Neural progenitor cell (in vitro differentiated cells): ENCODE measurements at regions not wholly inside any gene's neighbourhood (a gene's known extent, or its start where the extent isn't known, plus 50 kb on each side); places are given as distances from the start of the nearest gene placed in this dataset.
A peak's percentile ranks its signal among the peaks of the same experiment; 100 is the strongest.

Source experiments
- DNase-seq: peaks from one replicate; pipeline ENCODE4 v3.0.0-alpha.2; 2016; ENCODE audit warnings: low spot score
- H2AFZ ChIP-seq: fragments of 200-600 bp; sonication (generic); replicated peaks from 2 replicates; pipeline ENCODE4 v1.6.1; 2016; ENCODE audit warnings: antibody characterized with exemption
- H3F3A ChIP-seq: fragments of 200-600 bp; sonication (generic); 2 replicates; pipeline ENCODE4 v1.6.1; 2016; ENCODE audit warnings: antibody characterized with exemption, low read depth
- H3K27ac ChIP-seq: fragments of 200-600 bp; sonication (generic); 2 replicates; pipeline ENCODE4 v1.5.1; 2016; ENCODE audit warnings: mild to moderate bottlenecking
- H3K27me3 ChIP-seq: fragments of 200-600 bp; sonication (generic); 2 replicates; pipeline ENCODE4 v1.6.1; 2016; ENCODE audit warnings: mild to moderate bottlenecking, moderate library complexity
- H3K36me3 ChIP-seq: fragments of 200-600 bp; sonication (generic); 2 replicates; pipeline ENCODE4 v1.5.1; 2016
- H3K4me1 ChIP-seq: fragments of 200-600 bp; sonication (generic); 2 replicates; pipeline ENCODE4 v1.6.1; 2016; ENCODE audit warnings: mixed run types
- H3K4me2 ChIP-seq: fragments of 200-600 bp; sonication (generic); 2 replicates; pipeline ENCODE4 v1.6.1; 2016
- H3K4me3 ChIP-seq: fragments of 200-600 bp; sonication (generic); 2 replicates; pipeline ENCODE4 v1.5.1; 2016
- H3K79me2 ChIP-seq: fragments of 200-600 bp; sonication (generic); 2 replicates; pipeline ENCODE4 v1.6.1; 2016; ENCODE audit warnings: low read depth
- H3K9ac ChIP-seq: fragments of 200-600 bp; sonication (generic); 2 replicates; pipeline ENCODE4 v1.6.1; 2016
- H3K9me3 ChIP-seq: fragments of 200-600 bp; sonication (generic); 2 replicates; pipeline ENCODE4 v1.5.1; 2016; ENCODE audit warnings: low read depth
- H4K20me1 ChIP-seq: fragments of 200-600 bp; sonication (generic); 2 replicates; pipeline ENCODE4 v1.6.1; 2016; ENCODE audit warnings: low read depth
- H3K27ac Mint-ChIP-seq: 3 replicates; pipeline ENCODE4 v1.8.0; 2021; ENCODE audit warnings: mixed read lengths
- H3K27me3 Mint-ChIP-seq: 2 replicates; pipeline ENCODE4 v1.8.0; 2022; ENCODE audit warnings: low read depth, mild to moderate bottlenecking, inconsistent platforms, moderate library complexity, mixed read lengths; ENCODE audit not compliant: insufficient read depth
- H3K36me3 Mint-ChIP-seq: 3 replicates; pipeline ENCODE4 v1.8.0; 2021; ENCODE audit warnings: mixed read lengths
- H3K4me1 Mint-ChIP-seq: 3 replicates; pipeline ENCODE4 v1.8.0; 2021; ENCODE audit warnings: mixed read lengths
- H3K4me3 Mint-ChIP-seq: 3 replicates; pipeline ENCODE4 v1.8.0; 2021; ENCODE audit warnings: mild to moderate bottlenecking, moderate library complexity, mixed read lengths
- H3K9me3 Mint-ChIP-seq: 3 replicates; pipeline ENCODE4 v1.8.0; 2020; ENCODE audit warnings: mixed read lengths
- CTCF ChIP-seq: fragments of 200-600 bp; sonication (generic); IDR thresholded peaks from 2 replicates; pipeline ENCODE4 v1.5.1; 2017; ENCODE audit warnings: antibody characterized with exemption, mild to moderate bottlenecking
- EZH2 ChIP-seq: fragments of 200-600 bp; sonication (generic); IDR thresholded peaks from 2 replicates; pipeline ENCODE4 v1.6.1; 2017; ENCODE audit warnings: antibody characterized with exemption, mild to moderate bottlenecking, moderate library complexity
- EZH2phosphoT487 ChIP-seq: fragments of 200-600 bp; sonication (generic); IDR thresholded peaks from 2 replicates; pipeline ENCODE4 v1.6.1; 2017; ENCODE audit warnings: antibody characterized with exemption

GRCh38 chr6:26220145-26220970, 133.1 kb downstream of the HFE start:
- peak overlapping the region; percentile 59 for H3K27ac ChIP-seq
- H3K9me3 ChIP-seq = no peaks in the 10 kb centered on the region
- no peak for TF ChIP-seq EZH2phosphoT487
- TF ChIP-seq CTCF = no peak
- no peak for TF ChIP-seq EZH2
- H3K27me3 ChIP-seq = no peaks in the 10 kb centered on the region
- DNase-seq = no peak
- H3K4me3 ChIP-seq = no peak overlapping the region
- H4K20me1 ChIP-seq = peaks cover 14% of the 10 kb centered on the region
- no peak overlapping the region for H2AFZ ChIP-seq
- H3K36me3 ChIP-seq = no peaks in the 10 kb centered on the region
- H3F3A ChIP-seq = peaks cover 84% of the 10 kb centered on the region
- H3K36me3 Mint-ChIP-seq = no peaks in the 10 kb centered on the region
- peak overlapping the region; percentile 71 for H3K4me3 Mint-ChIP-seq
- H3K9me3 Mint-ChIP-seq = peaks cover 2% of the 10 kb centered on the region
- H3K4me2 ChIP-seq = no peak overlapping the region
- H3K9ac ChIP-seq = no peak overlapping the region
- peaks cover 13% of the 10 kb centered on the region for H3K79me2 ChIP-seq
- peaks cover 28% of the 10 kb centered on the region for H3K4me1 Mint-ChIP-seq
- no peaks in the 10 kb centered on the region for H3K27me3 Mint-ChIP-seq
- H3K27ac Mint-ChIP-seq = peak overlapping the region; percentile 91
- H3K4me1 ChIP-seq = peaks cover 17% of the 10 kb centered on the region

GRCh38 chr6:26221186-26221585, 134.0 kb downstream of the HFE start:
- H3K4me1 Mint-ChIP-seq = peaks cover 28% of the 10 kb centered on the region
- Histone ChIP-seq H4K20me1 (peaks cover 16% of the 10 kb centered on the region), H3K4me2 (no peak overlapping the region), H3K9me3 (no peaks in the 10 kb centered on the region), H3K79me2 (peaks cover 14% of the 10 kb centered on the region), H3K36me3 (no peaks in the 10 kb centered on the region), H3K27ac (peak overlapping the region; percentile 59), H3K27me3 (no peaks in the 10 kb centered on the region), H3K4me1 (peaks cover 17% of the 10 kb centered on the region), H3K4me3 (no peak overlapping the region), H3K9ac (no peak overlapping the region), H2AFZ (no peak overlapping the region), H3F3A (peaks cover 84% of the 10 kb centered on the region)
- no peak for DNase-seq
- peak overlapping the region; percentile 54 for H3K4me3 Mint-ChIP-seq
- no peaks in the 10 kb centered on the region for H3K36me3 Mint-ChIP-seq
- H3K27me3 Mint-ChIP-seq = no peaks in the 10 kb centered on the region
- H3K27ac Mint-ChIP-seq = no peak overlapping the region
- peaks cover 2% of the 10 kb centered on the region for H3K9me3 Mint-ChIP-seq
- no peak for TF ChIP-seq EZH2phosphoT487
- no peak for TF ChIP-seq CTCF
- no peak for TF ChIP-seq EZH2

- Mint-ChIP-seq H3K4me3 (no peak overlapping the region), H3K9me3 (peaks cover 2% of the 10 kb centered on the region), H3K36me3 (no peaks in the 10 kb centered on the region), H3K27ac (no peak overlapping the region), H3K4me1 (peaks cover 37% of the 10 kb centered on the region), H3K27me3 (no peaks in the 10 kb centered on the region)
- no peaks in the 10 kb centered on the region for H3K36me3 ChIP-seq
- no peak for TF ChIP-seq EZH2phosphoT487
- no peak for TF ChIP-seq EZH2
- TF ChIP-seq CTCF = no peak
- H4K20me1 ChIP-seq = peaks cover 10% of the 10 kb centered on the region
- H3K9ac ChIP-seq = no peak overlapping the region
- H3K27me3 ChIP-seq = no peaks in the 10 kb centered on the region
- peaks cover 82% of the 10 kb centered on the region for H3F3A ChIP-seq
- peaks cover 24% of the 10 kb centered on the region for H3K79me2 ChIP-seq
- peak overlapping the region; percentile 98 for H3K27ac ChIP-seq
- no peaks in the 10 kb centered on the region for H3K9me3 ChIP-seq
- H3K4me1 ChIP-seq = peaks cover 26% of the 10 kb centered on the region
- no peak for DNase-seq
- peak overlapping the region; percentile 96 for H3K4me2 ChIP-seq
- peak overlapping the region; percentile 76 for H3K4me3 ChIP-seq
- no peak overlapping the region for H2AFZ ChIP-seq
Observed at GRCh38 chr6:26222571-26222970, 135.3 kb downstream of the HFE start.
